Endothelial cell (in vitro differentiated cells): ENCODE measurements at regions not wholly inside any gene's neighbourhood (a gene's known extent, or its start where the extent isn't known, plus 50 kb on each side); places are given as distances from the start of the nearest gene placed in this dataset.

Experiments
- DNase-seq: peaks from one replicate; pipeline ENCODE4 v3.0.0; 2021; ENCODE audit warnings: low spot score
- H3K27ac Mint-ChIP-seq: one replicate; pipeline ENCODE4 v1.8.0; 2021; ENCODE audit warnings: mixed read lengths, inconsistent platforms; ENCODE audit not compliant: unreplicated experiment
- H3K27me3 Mint-ChIP-seq: one replicate; pipeline ENCODE4 v1.8.0; 2021; ENCODE audit warnings: mild to moderate bottlenecking, moderate library complexity, mixed read lengths, inconsistent platforms; ENCODE audit not compliant: unreplicated experiment
- H3K36me3 Mint-ChIP-seq: one replicate; pipeline ENCODE4 v1.8.0; 2021; ENCODE audit warnings: mild to moderate bottlenecking, low read depth, mixed read lengths, inconsistent platforms; ENCODE audit not compliant: unreplicated experiment
- H3K4me1 Mint-ChIP-seq: one replicate; pipeline ENCODE4 v1.8.0; 2021; ENCODE audit warnings: mild to moderate bottlenecking, mixed read lengths, inconsistent platforms; ENCODE audit not compliant: unreplicated experiment
- H3K4me3 Mint-ChIP-seq: one replicate; pipeline ENCODE4 v1.8.0; 2021; ENCODE audit warnings: mild to moderate bottlenecking, mixed read lengths, inconsistent platforms; ENCODE audit not compliant: unreplicated experiment
- H3K9me3 Mint-ChIP-seq: one replicate; pipeline ENCODE4 v1.8.0; 2021; ENCODE audit warnings: mixed read lengths, inconsistent platforms; ENCODE audit not compliant: unreplicated experiment
- TF ChIP-seq, protein P1 (sequence below): fragments of 200-600 bp; sonication (generic); IDR thresholded peaks from one replicate; pipeline ENCODE4 v1.5.0; 2021; ENCODE audit warnings: antibody characterized with exemption; ENCODE audit not compliant: unreplicated experiment

DNA sequence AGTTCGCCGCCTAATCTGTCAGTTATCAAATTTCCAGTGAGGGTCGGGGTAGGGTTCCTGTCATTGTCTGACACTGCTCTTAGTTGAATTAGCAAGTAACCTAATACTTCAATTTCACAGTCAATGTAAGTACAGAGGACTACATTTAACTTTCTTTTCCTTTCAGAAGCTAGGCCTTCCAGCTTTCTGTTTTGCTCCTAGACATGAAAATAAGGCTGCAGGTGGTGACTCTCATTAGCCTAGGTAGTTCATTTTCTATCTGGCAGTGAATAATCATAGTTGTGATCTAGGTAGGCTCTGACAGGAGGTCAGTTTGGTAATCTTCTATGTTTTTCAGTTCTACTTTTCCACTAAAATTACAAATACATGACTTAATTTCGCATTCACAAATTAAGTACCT is 783.1 kb downstream of the MRPL39 start:
- TF ChIP-seq, protein P1, sequence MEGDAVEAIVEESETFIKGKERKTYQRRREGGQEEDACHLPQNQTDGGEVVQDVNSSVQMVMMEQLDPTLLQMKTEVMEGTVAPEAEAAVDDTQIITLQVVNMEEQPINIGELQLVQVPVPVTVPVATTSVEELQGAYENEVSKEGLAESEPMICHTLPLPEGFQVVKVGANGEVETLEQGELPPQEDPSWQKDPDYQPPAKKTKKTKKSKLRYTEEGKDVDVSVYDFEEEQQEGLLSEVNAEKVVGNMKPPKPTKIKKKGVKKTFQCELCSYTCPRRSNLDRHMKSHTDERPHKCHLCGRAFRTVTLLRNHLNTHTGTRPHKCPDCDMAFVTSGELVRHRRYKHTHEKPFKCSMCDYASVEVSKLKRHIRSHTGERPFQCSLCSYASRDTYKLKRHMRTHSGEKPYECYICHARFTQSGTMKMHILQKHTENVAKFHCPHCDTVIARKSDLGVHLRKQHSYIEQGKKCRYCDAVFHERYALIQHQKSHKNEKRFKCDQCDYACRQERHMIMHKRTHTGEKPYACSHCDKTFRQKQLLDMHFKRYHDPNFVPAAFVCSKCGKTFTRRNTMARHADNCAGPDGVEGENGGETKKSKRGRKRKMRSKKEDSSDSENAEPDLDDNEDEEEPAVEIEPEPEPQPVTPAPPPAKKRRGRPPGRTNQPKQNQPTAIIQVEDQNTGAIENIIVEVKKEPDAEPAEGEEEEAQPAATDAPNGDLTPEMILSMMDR, result no peak
- no peaks in the 10 kb centered on the region for H3K4me1 Mint-ChIP-seq
- H3K36me3 Mint-ChIP-seq, result no peaks in the 10 kb centered on the region
- no peak overlapping the region for H3K4me3 Mint-ChIP-seq
- DNase-seq, result no peak
- peaks cover 6% of the 10 kb centered on the region for H3K9me3 Mint-ChIP-seq
- no peaks in the 10 kb centered on the region for H3K27me3 Mint-ChIP-seq
- H3K27ac Mint-ChIP-seq, result no peak overlapping the region

DNA sequence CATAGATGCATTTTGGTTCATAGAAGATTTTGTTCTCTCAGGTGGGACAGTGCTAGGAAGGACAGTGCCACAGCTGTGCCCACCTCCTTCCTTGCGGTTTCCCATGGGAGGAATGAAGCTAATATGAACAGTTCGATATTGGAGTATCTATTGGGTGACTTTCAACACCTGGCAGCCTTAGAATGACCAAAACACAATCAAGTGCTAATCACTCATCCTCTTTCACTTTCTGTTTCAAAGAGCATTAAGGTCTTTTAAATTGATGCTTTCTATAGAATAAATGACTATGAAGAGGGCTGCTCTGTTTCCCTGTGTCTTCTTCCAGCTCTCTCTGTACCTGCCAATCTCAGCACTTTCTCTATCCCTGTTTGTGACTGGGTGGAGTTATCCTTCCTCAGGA is 784.0 kb downstream of the MRPL39 start:
- TF ChIP-seq, protein P1, result no peak
- Mint-ChIP-seq H3K27ac (no peak overlapping the region), H3K4me3 (no peak overlapping the region), H3K9me3 (peaks cover 6% of the 10 kb centered on the region), H3K36me3 (no peaks in the 10 kb centered on the region), H3K27me3 (no peaks in the 10 kb centered on the region), H3K4me1 (no peaks in the 10 kb centered on the region)
- DNase-seq, result no peak

DNA sequence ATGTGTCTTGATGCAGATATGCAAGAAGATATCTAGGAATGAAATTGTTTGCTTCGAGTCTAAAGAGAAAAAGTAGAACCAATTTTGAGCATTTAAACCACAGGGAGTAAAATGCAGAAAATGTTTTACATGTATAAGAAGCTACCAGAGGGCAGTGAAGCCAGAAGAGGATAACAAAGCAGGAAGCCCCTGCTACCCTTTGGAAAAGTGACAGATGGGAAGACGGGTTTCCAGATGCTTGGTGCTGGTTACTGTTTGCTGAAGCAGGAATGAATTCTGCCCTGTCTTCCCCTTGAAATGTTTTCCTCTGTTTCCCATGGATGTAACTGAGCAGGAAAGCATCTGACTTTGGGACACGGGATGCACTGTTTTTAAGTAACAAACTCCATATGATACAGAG is 822.2 kb downstream of the MRPL39 start:
- H3K27me3 Mint-ChIP-seq, result no peaks in the 10 kb centered on the region
- no peak overlapping the region for H3K4me3 Mint-ChIP-seq
- no peak for DNase-seq

DNA sequence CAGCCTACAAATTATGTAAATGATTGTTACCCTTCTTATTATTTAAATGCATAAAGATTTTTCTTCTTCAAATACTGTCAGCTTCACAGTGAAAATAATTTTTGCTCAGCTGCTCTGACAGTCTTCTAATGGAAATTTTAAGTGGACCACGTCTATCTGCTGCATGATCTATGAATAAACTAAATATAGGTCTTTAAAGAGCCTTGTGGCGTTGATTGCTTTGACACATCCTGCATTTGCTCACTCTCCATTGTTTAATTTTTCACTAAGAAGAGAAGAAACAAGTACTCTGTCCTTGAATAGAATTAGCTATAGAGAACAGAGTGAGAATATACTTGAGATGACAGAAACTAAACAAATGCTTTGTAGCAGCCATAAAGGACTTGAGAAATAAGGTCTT is 826.1 kb downstream of the MRPL39 start:
- no peak for DNase-seq
- H3K36me3 Mint-ChIP-seq, result no peaks in the 10 kb centered on the region
- TF ChIP-seq, protein P1, result no peak
- H3K9me3 Mint-ChIP-seq, result no peaks in the 10 kb centered on the region
- no peak overlapping the region for H3K4me3 Mint-ChIP-seq
- H3K27ac Mint-ChIP-seq, result no peak overlapping the region
- H3K4me1 Mint-ChIP-seq, result no peaks in the 10 kb centered on the region
- no peaks in the 10 kb centered on the region for H3K27me3 Mint-ChIP-seq

More for the DNA sequence above, 822.2 kb downstream of the MRPL39 start:
- no peaks in the 10 kb centered on the region for H3K4me1 Mint-ChIP-seq
- peaks cover 7% of the 10 kb centered on the region for H3K9me3 Mint-ChIP-seq
- H3K36me3 Mint-ChIP-seq, result no peaks in the 10 kb centered on the region
- TF ChIP-seq, protein P1, result no peak
- H3K27ac Mint-ChIP-seq, result no peak overlapping the region

DNA sequence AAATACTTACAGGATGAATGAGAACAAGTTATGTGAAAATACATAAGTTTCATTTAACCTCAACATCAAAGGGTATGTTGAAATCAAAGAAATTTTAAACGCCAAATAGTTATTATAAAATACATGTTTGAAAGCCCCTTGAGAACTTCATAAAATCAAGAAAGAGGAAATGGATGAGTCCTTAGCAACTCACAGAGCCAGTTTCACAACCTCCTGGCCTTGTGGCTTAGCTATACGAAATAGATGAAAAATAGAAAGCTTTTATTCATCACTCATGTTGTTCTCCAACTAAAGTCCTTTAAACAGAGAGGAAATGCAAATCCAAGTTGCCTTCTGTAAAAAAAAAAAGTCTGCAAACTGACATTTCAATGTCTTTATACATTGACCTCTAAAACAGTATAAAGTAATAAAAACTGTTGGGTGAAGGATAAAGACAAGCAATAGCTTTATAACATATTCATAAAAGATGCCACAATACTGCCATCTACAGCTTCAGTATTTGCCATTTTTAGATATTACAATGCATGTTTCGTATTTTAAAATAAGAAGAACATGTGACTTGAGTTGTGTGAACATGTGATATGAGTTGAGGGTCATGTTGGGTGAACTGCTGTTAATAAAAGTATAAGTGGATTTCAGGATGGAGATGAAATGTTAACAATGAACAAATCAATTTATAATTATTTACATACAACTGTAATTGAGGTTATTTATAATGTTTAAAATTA is 847.8 kb downstream of the MRPL39 start:
- H3K4me1 Mint-ChIP-seq, result no peaks in the 10 kb centered on the region
- H3K9me3 Mint-ChIP-seq, result no peaks in the 10 kb centered on the region
- H3K27ac Mint-ChIP-seq, result no peak overlapping the region
- no peak for DNase-seq
- H3K36me3 Mint-ChIP-seq, result no peaks in the 10 kb centered on the region
- TF ChIP-seq, protein P1, result no peak
- no peaks in the 10 kb centered on the region for H3K27me3 Mint-ChIP-seq
- H3K4me3 Mint-ChIP-seq, result no peak overlapping the region
